ENCODE measurements at regions not wholly inside any gene's neighbourhood (a gene's known extent, or its start where the extent isn't known, plus 50 kb on each side); places are given as distances from the start of the nearest gene placed in this dataset.

DNA sequence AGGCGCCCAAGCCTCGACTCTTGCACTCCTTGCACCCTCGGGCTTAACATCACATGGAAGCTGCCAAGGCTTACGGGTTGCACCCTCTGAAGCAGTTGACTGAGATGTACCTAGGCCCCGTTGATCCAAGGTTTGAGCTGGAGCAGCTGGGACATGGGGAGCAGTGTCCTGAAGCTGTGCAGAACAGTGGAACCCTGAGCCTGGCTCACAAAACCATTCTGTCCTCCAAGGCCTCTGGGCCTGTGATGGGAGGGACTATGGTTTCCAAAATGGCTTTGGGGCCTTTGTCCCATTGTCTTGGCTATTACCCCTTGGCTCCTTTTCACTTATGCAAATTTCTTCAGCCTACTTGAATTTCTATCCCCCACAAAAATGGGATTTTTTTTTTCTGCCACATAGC is 454.0 kb downstream of the PIK3C3 start:
- TF ChIP-seq PAX5 (IDR thresholded peaks at IDR 0.05; ENCODE audit: insufficient read depth, low read length, severe bottlenecking) (no peak), TAF1 (IDR thresholded peaks at IDR 0.05; ENCODE audit: low read depth, low read length) (no peak)
